GM12878 (cell line): ENCODE measurements at regions not wholly inside any gene's neighbourhood (a gene's known extent, or its start where the extent isn't known, plus 50 kb on each side); places are given as distances from the start of the nearest gene placed in this dataset.

Experiments
- ATAC-seq: fragments of 200-7000 bp; cut with Tn5 transposase; 3 replicates; pipeline ENCODE4 v1.9.1; 2020; ENCODE audit warnings: mild to moderate bottlenecking, moderate library complexity
- BruUV-seq: library from RNA; stranded (reverse); fragments of 400-500 nt; replicated peaks from 2 replicates; lab custom pipeline; 2021; lab: Mats Ljungman, UMichigan
- CTCF ChIA-PET: fragments of 300-600 bp; sonication (Branson Sonifier 250); formaldehyde crosslinking; extraction: SDS; loops from one replicate; lab custom pipeline; 2021; ENCODE audit warnings: inconsistent platforms; lab: Yijun Ruan, JAX
- POLR2A ChIA-PET: fragments of 350-600 bp; formaldehyde crosslinking; extraction: SDS; loops from one replicate; lab custom pipeline; 2021; ENCODE audit warnings: inconsistent platforms; lab: Charles Lee
- RAD21 ChIA-PET: fragments of 300-600 bp; sonication (Branson Sonifier 250); formaldehyde crosslinking; loops from one replicate; lab custom pipeline; 2023; ENCODE audit warnings: antibody characterized with exemption; ENCODE audit not compliant: unreplicated experiment; lab: Charles Lee
- SMC1A ChIA-PET: fragments of 300-600 bp; sonication (Branson Sonifier 250); formaldehyde crosslinking; loops from one replicate; lab custom pipeline; 2023; ENCODE audit not compliant: unreplicated experiment, uncharacterized antibody; lab: Charles Lee
- DNase-seq: peaks from one replicate; pipeline ENCODE4 v3.0.0-alpha.2; 2011; ENCODE audit warnings: low read depth, low spot score
- FAIRE-seq: peaks from 3 replicates; lab custom pipeline; 2011; peaks lifted over from hg19 to GRCh38; lab: Jason Lieb, UNC
- H2AFZ ChIP-seq: 2 replicates; pipeline ENCODE4 v1.6.0; 2011; ENCODE audit warnings: low read depth, low read length, control low read depth; ENCODE audit not compliant: control insufficient read depth
- H3K27ac ChIP-seq: 2 replicates; pipeline ENCODE4 v1.5.1; 2011; ENCODE audit warnings: control low read depth; ENCODE audit not compliant: control insufficient read depth, insufficient read depth
- H3K27me3 ChIP-seq, 2 experiments: replicated peaks in 1 of 2; 2 replicates each; pipeline versions ENCODE4 v1.6.0 to v1.6.1; 2011; ENCODE audit warnings: low read length in 1 of 2; ENCODE audit not compliant: control insufficient read depth in 2 of 2, insufficient read depth in 2 of 2
- H3K36me3 ChIP-seq, 2 experiments: 2 replicates each; pipeline ENCODE4 v1.5.1; 2011; ENCODE audit warnings: low read length in 1 of 2; ENCODE audit not compliant: control insufficient read depth in 2 of 2, insufficient read depth in 2 of 2
- H3K4me1 ChIP-seq: 2 replicates; pipeline ENCODE4 v1.6.1; 2011; ENCODE audit warnings: mild to moderate bottlenecking, low read length, moderate library complexity, mixed read lengths; ENCODE audit not compliant: control insufficient read depth, insufficient read depth
- H3K4me2 ChIP-seq: 2 replicates; pipeline ENCODE4 v1.6.0; 2011; ENCODE audit warnings: control low read depth; ENCODE audit not compliant: control insufficient read depth, insufficient read depth
- H3K4me3 ChIP-seq: fragments of 200-600 bp; sonication (generic); 2 replicates; pipeline ENCODE4 v1.5.1; 2016
- H3K79me2 ChIP-seq: 2 replicates; pipeline ENCODE4 v1.6.0; 2011; ENCODE audit warnings: low read length; ENCODE audit not compliant: control insufficient read depth, insufficient read depth
- H3K9ac ChIP-seq: 2 replicates; pipeline ENCODE4 v1.8.0; 2011; ENCODE audit warnings: low read length, control low read depth, mixed read lengths; ENCODE audit not compliant: control insufficient read depth, insufficient read depth
- H3K9me3 ChIP-seq: replicated peaks from 3 replicates; pipeline ENCODE4 v1.5.1; 2011; ENCODE audit warnings: mild to moderate bottlenecking, low read length; ENCODE audit not compliant: control insufficient read depth, insufficient read depth
- H4K20me1 ChIP-seq: 2 replicates; pipeline ENCODE4 v1.6.0; 2011; ENCODE audit not compliant: control insufficient read depth, insufficient read depth
- BCLAF1 ChIP-seq: fragments of 450-650 bp; IDR thresholded peaks from 2 replicates; pipeline ENCODE4 v1.6.1; 2017; ENCODE audit warnings: antibody characterized with exemption, mild to moderate bottlenecking, moderate library complexity
- IKZF2 ChIP-seq, 2 experiments: fragments of 450-650 bp; IDR thresholded peaks; 2 replicates each; pipeline ENCODE4 v1.6.1; 2017; ENCODE audit warnings: mild to moderate bottlenecking in 2 of 2, moderate library complexity in 2 of 2
- IRF5 ChIP-seq: fragments of 450-650 bp; IDR thresholded peaks from 2 replicates; pipeline ENCODE4 v1.6.1; 2017; ENCODE audit warnings: borderline replicate concordance
- MTA2 ChIP-seq: fragments of 450-650 bp; IDR thresholded peaks from 2 replicates; pipeline ENCODE4 v1.6.1; 2016; ENCODE audit warnings: low read depth, mild to moderate bottlenecking, moderate library complexity
- SMC3 ChIP-seq: IDR thresholded peaks from 2 replicates; pipeline ENCODE4 v1.6.1; 2011; ENCODE audit warnings: low read length, improper control_type of control experiment, borderline replicate concordance
- SUZ12 ChIP-seq: fragments of 200-600 bp; sonication (generic); IDR thresholded peaks from one replicate; pipeline ENCODE4 v1.6.1; 2018; ENCODE audit warnings: antibody characterized with exemption, mild to moderate bottlenecking; ENCODE audit not compliant: unreplicated experiment
- YY1 ChIP-seq: IDR thresholded peaks from 2 replicates; pipeline ENCODE4 v1.6.1; 2011; ENCODE audit warnings: low read depth, mild to moderate bottlenecking, low read length
- ZBED1 ChIP-seq: IDR thresholded peaks from 2 replicates; pipeline ENCODE4 v1.6.1; 2016; ENCODE audit warnings: borderline replicate concordance
- ZBTB40 ChIP-seq: fragments of 450-650 bp; IDR thresholded peaks from 2 replicates; pipeline ENCODE4 v1.6.1; 2016; ENCODE audit warnings: mild to moderate bottlenecking, moderate library complexity, borderline replicate concordance
- WGBS: methylation state at CpG from one replicate; pipeline ENCODE4 v1.1.6; 2016; ENCODE audit warnings: low lambda C conversion rate; ENCODE audit not compliant: insufficient replicate concordance, insufficient coverage; ENCODE audit errors: missing lambda C conversion rate; 5-methylcytosine and 5-hydroxymethylcytosine counted together
- in situ Hi-C: fragments of 300-500 bp; cut with MboI; formaldehyde crosslinking; loops from 9 replicates; pipeline ENCODE4 v1.14.3; 2018; ENCODE audit warnings: mixed read lengths
- intact Hi-C: fragments of 100-400 bp; cut with micrococcal nuclease; formaldehyde crosslinking; loops from one replicate; pipeline ENCODE4 v1.14.2; 2022; ENCODE audit not compliant: unreplicated experiment

- Histone ChIP-seq H3K4me3 (no peak overlapping the region), H3K9me3 (no peaks in the 10 kb centered on the region), H3K27ac (no peak overlapping the region), H3K79me2 (no peaks in the 10 kb centered on the region), H3K27me3 (no peaks in the 10 kb centered on the region), H3K9ac (no peak overlapping the region), H4K20me1 (no peaks in the 10 kb centered on the region), H3K36me3 (no peaks in the 10 kb centered on the region)
- 54% methylated on average over 3 of the region's 3 CpGs for WGBS
- FAIRE-seq (no peak), ATAC-seq (no peak)
- no TSS peak for BruUV-seq
- ChIA-PET RAD21 (no interaction called here), SMC1A (interaction anchor here (0.7 kb wide), 1 partner anchor 9 kb away, joined by 3 read pairs; no protein-coding TSS in a partner anchor)
- in situ Hi-C loops (no loop called here), intact Hi-C loops (no loop called here)
- no peak for TF ChIP-seq ZBTB40
- TF ChIP-seq, all 136 proteins: peak for 0
- CTCF ChIA-PET, result no interaction called here
- no peak overlapping the region for H3K4me2 ChIP-seq
- H2AFZ ChIP-seq, result no peak overlapping the region
- DNase-seq, result no peak
- POLR2A ChIA-PET, result no interaction called here
- H3K4me1 ChIP-seq, result no peaks in the 10 kb centered on the region
Observed at GRCh38 chr3:177571944-177572315, 374.6 kb upstream of the TBL1XR1 start.

- H4K20me1 ChIP-seq, result no peaks in the 10 kb centered on the region
- 44% methylated on average over 7 of the region's 7 CpGs for WGBS
- H3K4me1 ChIP-seq, result no peaks in the 10 kb centered on the region
- SMC1A ChIA-PET, result no interaction called here
- H3K27me3 ChIP-seq, result no peaks in the 10 kb centered on the region
- no peak overlapping the region for H3K4me3 ChIP-seq
- DNase-seq, result no peak
- intact Hi-C loops (no loop called here), in situ Hi-C loops (no loop called here)
- RAD21 ChIA-PET, result no interaction called here
- CTCF ChIA-PET, result no interaction called here
- ATAC-seq, result no peak
- H3K4me2 ChIP-seq, result no peak overlapping the region
- POLR2A ChIA-PET, result no interaction called here
- no peak overlapping the region for H3K27ac ChIP-seq
- no peaks in the 10 kb centered on the region; the same call in 2 of the 3 replicates for H3K9me3 ChIP-seq
- H3K79me2 ChIP-seq, result no peaks in the 10 kb centered on the region
- H3K9ac ChIP-seq, result no peak overlapping the region
- no peak overlapping the region for H2AFZ ChIP-seq
- no TSS peak for BruUV-seq
- no peaks in the 10 kb centered on the region for H3K36me3 ChIP-seq
- no peak for FAIRE-seq
- TF ChIP-seq ZBED1, result no peak
- TF ChIP-seq BCLAF1, result no peak
- no peak for TF ChIP-seq IRF5
- TF ChIP-seq MTA2, result no peak
- no peak for TF ChIP-seq SMC3
- no peak for TF ChIP-seq YY1
- no peak for TF ChIP-seq SUZ12
- TF ChIP-seq IKZF2 (IDR thresholded peaks at IDR 0.05), result no peak
Observed at GRCh38 chr3:177574222-177574856, 377.1 kb upstream of the TBL1XR1 start.
